ENCODE measurements at regions not wholly inside any gene's neighbourhood (a gene's known extent, or its start where the extent isn't known, plus 50 kb on each side); places are given as distances from the start of the nearest gene placed in this dataset.

DNA sequence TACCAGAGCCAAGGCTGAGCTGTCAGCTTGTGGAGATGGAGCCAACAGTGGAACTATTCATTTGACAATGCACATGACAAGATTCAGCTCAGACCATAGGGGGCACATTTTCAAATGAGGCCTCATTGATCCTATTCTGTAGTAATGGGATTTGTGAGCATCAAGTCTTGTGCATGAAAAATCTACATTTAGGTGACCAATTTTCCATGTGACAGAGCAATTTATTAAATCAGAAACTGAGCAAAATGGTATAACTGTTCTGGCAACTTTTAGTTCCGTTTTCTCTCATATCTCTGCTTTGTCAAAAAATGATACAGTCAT lies 108.5 kb upstream of the PCDH18 start:
- dilution Hi-C loops (cut with HindIII; ENCODE audit: low sequenced_read_pairs, unreplicated experiment): no loop called here
- BruUV-seq (replicated peaks): no TSS peak
- Histone ChIP-seq H3K4me2 (ENCODE audit: low read depth, low read length) (no peak overlapping the region), H3K18ac (ENCODE audit: low read depth, low read length) (no peak overlapping the region), H3K27me3 (ENCODE audit: control insufficient read depth, insufficient read depth, low read length) (no peaks in the 10 kb centered on the region), H3K9me3 (ENCODE audit: control insufficient read depth, insufficient read depth, low read length) (no peaks in the 10 kb centered on the region), H4K5ac (ENCODE audit: low read depth, low read length) (no peak overlapping the region), H3K4ac (ENCODE audit: low read depth, low read length) (no peak overlapping the region), H3K23ac (ENCODE audit: low read depth, low read length) (no peak overlapping the region), H4K20me1 (ENCODE audit: insufficient read depth, low read length) (no peaks in the 10 kb centered on the region), H2BK15ac (ENCODE audit: low read depth, low read length) (no peak overlapping the region), H3K14ac (replicated peaks; ENCODE audit: low read depth, low read length) (no peak overlapping the region), H2BK5ac (ENCODE audit: low read depth, low read length, poor library complexity, severe bottlenecking) (no peak overlapping the region), H3K36me3 (ENCODE audit: control insufficient read depth, insufficient read depth, low read length) (no peaks in the 10 kb centered on the region), H3K9ac (ENCODE audit: low read depth, low read length) (no peak overlapping the region), H3K9me1 (ENCODE audit: insufficient read depth, low read length) (no peaks in the 10 kb centered on the region; the same call in 1 of the 2 replicates), H4K91ac (ENCODE audit: insufficient read depth, low read depth, low read length) (no peak overlapping the region), H3K27ac (ENCODE audit: insufficient read depth, low read length) (no peak overlapping the region), H2BK20ac (ENCODE audit: low read depth, low read length) (no peak overlapping the region), H2BK120ac (ENCODE audit: low read depth, low read length) (no peak overlapping the region), H2AK5ac (ENCODE audit: low read depth, low read length) (no peak overlapping the region), H3K4me1 (ENCODE audit: control insufficient read depth, insufficient read depth, low read length) (peaks cover 2% of the 10 kb centered on the region), H3K56ac (ENCODE audit: extremely low read depth, insufficient read depth, low read length) (no peak overlapping the region), H3K4me3 (ENCODE audit: insufficient read depth, low read depth, low read length) (no peak overlapping the region), H2AK9ac (replicated peaks; ENCODE audit: low read depth, low read length, poor library complexity) (no peak overlapping the region), H2AFZ (replicated peaks; ENCODE audit: low read length, poor library complexity) (no peak overlapping the region), H3K79me1 (ENCODE audit: low read depth in 1 of 2, low read length in 2 of 2) (no peaks in the 10 kb centered on the region), H4K8ac (ENCODE audit: low read depth in 2 of 2, low read length in 2 of 2) (no peak overlapping the region)
- CTCF ChIA-PET: no interaction called here
- no peak for ATAC-seq (ENCODE audit: low read depth)
- in situ Hi-C loops (cut with MboI; ENCODE audit: low sequenced_read_pairs): no loop called here
- WGBS, 2 experiments (ENCODE audit: extremely low coverage in 2 of 2, insufficient read length in 1 of 2): no CpG with 5 or more reads among the region's 1 CpG
- TF ChIP-seq, protein P1, sequence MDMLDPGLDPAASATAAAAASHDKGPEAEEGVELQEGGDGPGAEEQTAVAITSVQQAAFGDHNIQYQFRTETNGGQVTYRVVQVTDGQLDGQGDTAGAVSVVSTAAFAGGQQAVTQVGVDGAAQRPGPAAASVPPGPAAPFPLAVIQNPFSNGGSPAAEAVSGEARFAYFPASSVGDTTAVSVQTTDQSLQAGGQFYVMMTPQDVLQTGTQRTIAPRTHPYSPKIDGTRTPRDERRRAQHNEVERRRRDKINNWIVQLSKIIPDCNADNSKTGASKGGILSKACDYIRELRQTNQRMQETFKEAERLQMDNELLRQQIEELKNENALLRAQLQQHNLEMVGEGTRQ (IDR thresholded peaks at IDR 0.05; ENCODE audit: low read depth, low read length): no peak
- TF ChIP-seq BHLHE40 (IDR thresholded peaks at IDR 0.05; ENCODE audit: low read depth, low read length) (no peak), SMC3 (IDR thresholded peaks at IDR 0.05; ENCODE audit: low read depth, low read length) (no peak), NFE2L2 (IDR thresholded peaks at IDR 0.05; ENCODE audit: low read depth, low read length) (no peak), RAD21 (IDR thresholded peaks at IDR 0.05; ENCODE audit: low read length) (no peak), POLR2A (IDR thresholded peaks at IDR 0.05; ENCODE audit: low read depth, low read length) (no peak), MAZ (IDR thresholded peaks at IDR 0.05; ENCODE audit: borderline replicate concordance, low read depth, low read length) (no peak), MAFK (IDR thresholded peaks at IDR 0.05; ENCODE audit: low read depth, low read length) (no peak), RCOR1 (IDR thresholded peaks at IDR 0.05; ENCODE audit: insufficient replicate concordance, low read length) (no peak), CHD1 (IDR thresholded peaks at IDR 0.05; ENCODE audit: low read depth, low read length) (no peak), RFX5 (IDR thresholded peaks at IDR 0.05; ENCODE audit: low read depth, low read length) (no peak), FOS (IDR thresholded peaks at IDR 0.05; ENCODE audit: low read depth, low read length) (no peak), MXI1 (IDR thresholded peaks at IDR 0.05; ENCODE audit: borderline replicate concordance, low read depth, low read length) (no peak), CEBPB (IDR thresholded peaks at IDR 0.05; ENCODE audit: low read depth, low read length) (no peak)
- TF ChIP-seq, protein P2, sequence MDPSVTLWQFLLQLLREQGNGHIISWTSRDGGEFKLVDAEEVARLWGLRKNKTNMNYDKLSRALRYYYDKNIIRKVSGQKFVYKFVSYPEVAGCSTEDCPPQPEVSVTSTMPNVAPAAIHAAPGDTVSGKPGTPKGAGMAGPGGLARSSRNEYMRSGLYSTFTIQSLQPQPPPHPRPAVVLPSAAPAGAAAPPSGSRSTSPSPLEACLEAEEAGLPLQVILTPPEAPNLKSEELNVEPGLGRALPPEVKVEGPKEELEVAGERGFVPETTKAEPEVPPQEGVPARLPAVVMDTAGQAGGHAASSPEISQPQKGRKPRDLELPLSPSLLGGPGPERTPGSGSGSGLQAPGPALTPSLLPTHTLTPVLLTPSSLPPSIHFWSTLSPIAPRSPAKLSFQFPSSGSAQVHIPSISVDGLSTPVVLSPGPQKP (IDR thresholded peaks at IDR 0.05; ENCODE audit: borderline replicate concordance, low read depth, low read length): no peak
- TF ChIP-seq, protein P3, sequence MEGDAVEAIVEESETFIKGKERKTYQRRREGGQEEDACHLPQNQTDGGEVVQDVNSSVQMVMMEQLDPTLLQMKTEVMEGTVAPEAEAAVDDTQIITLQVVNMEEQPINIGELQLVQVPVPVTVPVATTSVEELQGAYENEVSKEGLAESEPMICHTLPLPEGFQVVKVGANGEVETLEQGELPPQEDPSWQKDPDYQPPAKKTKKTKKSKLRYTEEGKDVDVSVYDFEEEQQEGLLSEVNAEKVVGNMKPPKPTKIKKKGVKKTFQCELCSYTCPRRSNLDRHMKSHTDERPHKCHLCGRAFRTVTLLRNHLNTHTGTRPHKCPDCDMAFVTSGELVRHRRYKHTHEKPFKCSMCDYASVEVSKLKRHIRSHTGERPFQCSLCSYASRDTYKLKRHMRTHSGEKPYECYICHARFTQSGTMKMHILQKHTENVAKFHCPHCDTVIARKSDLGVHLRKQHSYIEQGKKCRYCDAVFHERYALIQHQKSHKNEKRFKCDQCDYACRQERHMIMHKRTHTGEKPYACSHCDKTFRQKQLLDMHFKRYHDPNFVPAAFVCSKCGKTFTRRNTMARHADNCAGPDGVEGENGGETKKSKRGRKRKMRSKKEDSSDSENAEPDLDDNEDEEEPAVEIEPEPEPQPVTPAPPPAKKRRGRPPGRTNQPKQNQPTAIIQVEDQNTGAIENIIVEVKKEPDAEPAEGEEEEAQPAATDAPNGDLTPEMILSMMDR (conservative IDR thresholded peaks at IDR 0.05; ENCODE audit: low read depth, low read length): no peak
- DNase-seq: no peak
- POLR2A ChIA-PET (ENCODE audit: unreplicated experiment): interaction anchor here (0.5 kb wide), 1 partner anchor 19 kb away, joined by 4 read pairs; no protein-coding TSS in a partner anchor
- intact Hi-C loops (cut with micrococcal nuclease): no loop called here

Measured in IMR-90 (cell line).